Ovary (tissue), 3 donors: ENCODE measurements at regions not wholly inside any gene's neighbourhood (a gene's known extent, or its start where the extent isn't known, plus 50 kb on each side); places are given as distances from the start of the nearest gene placed in this dataset.

ENCODE experiments used
- CTCF ChIP-seq, 3 donors: fragments of 450-650 bp in 2 of 3; fragments of 200-600 bp in 1 of 3; IDR thresholded peaks; one replicate each; pipeline versions ENCODE4 v1.5.1 to v1.8.0; 2016 to 2022; ENCODE audit warnings: antibody characterized with exemption in 3 of 3, mild to moderate bottlenecking in 1 of 3
- EP300 ChIP-seq: sonication (generic); formaldehyde crosslinking; IDR thresholded peaks from one replicate; pipeline ENCODE4 v1.6.1; 2017; ENCODE audit warnings: antibody characterized with exemption
- POLR2A ChIP-seq: fragments of 450-650 bp; IDR thresholded peaks from one replicate; pipeline ENCODE4 v1.6.1; 2017; ENCODE audit warnings: antibody characterized with exemption, mild to moderate bottlenecking, moderate library complexity
- donor health status: DM: no; HTN: no; CAD: no.

- no peak for TF ChIP-seq CTCF (IDR thresholded peaks at IDR 0.05)
- TF ChIP-seq POLR2A: no peak
- no peak for TF ChIP-seq EP300
Observed at GRCh38 chr3:180215866-180216265, 179.1 kb upstream of the PEX5L start.
